HG03354 (cell line): ENCODE measurements at regions not wholly inside any gene's neighbourhood (a gene's known extent, or its start where the extent isn't known, plus 50 kb on each side); places are given as distances from the start of the nearest gene placed in this dataset.
A peak's percentile ranks its signal among the peaks of the same experiment; 100 is the strongest.
"Not testable (repeated sequence)": the region's sequence is repeated elsewhere in the genome, so short reads cannot be mapped to it uniquely, and the experiment has no call there.

Source experiments
- ATAC-seq: cut with Tn5 transposase; IDR thresholded peaks from one replicate; pipeline ENCODE4 v1.9.1; 2021; ENCODE audit warnings: mild to moderate bottlenecking; ENCODE audit not compliant: unreplicated experiment, poor library complexity, severe bottlenecking

DNA sequence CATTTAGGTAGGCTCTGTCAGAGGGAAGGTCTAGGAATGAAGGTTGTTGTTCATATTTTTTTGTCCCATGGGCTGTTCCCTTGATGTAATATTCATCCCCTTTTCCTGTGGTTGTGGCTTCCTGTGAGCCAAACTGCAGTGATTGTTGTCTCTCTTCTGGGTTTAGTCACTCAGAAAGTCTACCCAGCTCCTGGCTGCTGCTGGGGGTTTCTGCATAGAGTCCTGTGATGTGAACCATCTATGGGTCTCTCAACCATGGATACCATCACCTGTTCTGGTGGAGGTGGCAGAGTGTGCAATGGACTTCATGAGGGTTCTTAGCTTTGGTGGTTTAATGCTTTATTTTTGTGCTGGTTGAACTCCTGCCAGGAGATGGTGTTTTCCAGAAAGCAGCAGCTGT is 122.8 kb downstream of the ZC4H2 start:
- no peak for ATAC-seq

DNA sequence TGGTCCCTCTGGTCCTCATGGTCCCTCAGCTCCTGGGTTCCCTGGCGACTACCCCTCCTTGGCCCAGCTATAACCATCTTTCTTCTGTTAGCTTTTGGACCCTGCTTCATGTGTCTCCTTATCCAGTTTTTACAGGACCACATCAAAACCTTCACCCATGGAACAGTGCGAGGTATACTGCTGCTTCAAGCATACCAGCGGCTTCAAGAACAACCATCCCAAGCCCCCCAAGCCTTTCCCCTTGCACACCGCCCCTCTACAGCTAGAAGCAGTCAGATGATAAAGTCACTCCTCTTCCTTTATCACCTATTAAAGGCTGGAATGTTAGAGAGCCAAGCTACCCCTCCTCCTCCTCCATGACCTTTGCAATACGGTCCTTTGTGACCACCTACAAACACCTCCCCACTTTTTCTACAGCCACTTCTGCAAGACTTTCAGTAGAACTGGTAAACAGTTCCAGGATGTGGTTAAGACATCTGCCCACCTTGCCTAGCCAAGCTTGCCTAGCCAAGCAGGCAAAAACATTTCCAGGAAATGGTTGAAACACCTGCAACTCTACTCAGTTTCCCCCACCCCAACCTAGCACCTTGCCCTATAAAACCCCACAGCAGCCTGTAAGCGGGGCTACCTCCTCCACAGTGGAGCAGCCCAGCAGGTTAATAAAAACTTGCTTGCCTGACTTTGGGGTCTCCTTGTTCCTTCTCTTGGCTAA is 125.7 kb downstream of the ZC4H2 start:
- peak; percentile 66 for ATAC-seq

DNA sequence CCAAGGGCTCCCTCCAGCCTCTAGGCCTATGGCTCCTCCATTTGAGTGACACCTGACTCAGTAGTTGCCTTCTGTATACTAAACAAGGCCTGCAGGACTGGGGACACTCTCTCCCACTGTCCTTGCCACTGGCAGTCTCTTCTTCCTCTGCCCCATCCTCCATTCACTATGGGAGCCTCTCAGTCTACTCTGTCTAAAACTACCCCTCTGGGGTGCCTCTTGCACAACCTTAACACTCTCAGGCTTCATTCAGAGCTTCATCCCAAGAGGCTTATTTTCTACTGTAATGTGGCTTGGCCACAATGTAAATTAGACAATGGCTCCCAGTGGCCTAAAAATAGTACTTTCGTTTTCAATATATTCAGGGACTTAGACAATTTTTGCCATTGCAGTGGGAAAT is 133.0 kb downstream of the ZC4H2 start:
- ATAC-seq = no peak

DNA sequence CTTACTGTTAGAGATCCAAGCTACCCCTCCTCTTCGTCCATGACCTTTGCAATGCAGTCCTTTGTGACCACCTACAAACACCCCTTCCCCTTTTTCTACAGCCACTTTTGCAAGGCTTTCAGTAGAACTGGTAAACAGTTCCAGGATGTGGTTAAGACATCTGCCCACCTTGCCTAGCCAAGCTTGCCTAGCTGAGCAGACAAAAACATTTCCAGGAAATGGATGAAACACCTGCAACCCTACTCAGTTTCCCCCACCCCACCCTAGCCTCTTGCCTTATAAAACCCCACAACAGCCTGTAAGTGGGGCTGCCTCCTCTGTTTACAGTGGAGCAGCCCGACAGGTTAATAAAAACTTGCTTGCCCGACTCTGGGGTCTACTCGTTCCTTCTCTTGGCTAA is 133.8 kb downstream of the ZC4H2 start:
- ATAC-seq = peak; percentile 85

DNA sequence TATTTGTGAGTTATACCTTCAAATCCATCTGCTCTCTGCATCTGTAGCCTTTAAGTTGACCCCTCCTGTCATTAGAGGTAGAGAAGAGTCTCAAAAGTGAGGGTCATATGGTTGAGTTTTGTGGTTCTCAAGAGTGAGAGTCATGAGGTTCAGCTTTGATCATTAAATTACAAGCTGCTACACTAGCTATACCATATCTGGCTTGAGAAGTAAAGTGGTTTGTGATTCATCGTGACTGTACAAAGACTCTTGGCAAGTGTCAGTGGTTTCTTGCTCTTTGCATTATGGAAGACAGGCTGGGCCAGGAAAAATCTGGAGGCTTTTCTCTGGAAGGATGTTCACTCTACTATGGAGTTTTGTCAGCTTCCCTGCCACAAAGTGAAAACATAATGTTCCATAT is 170.6 kb downstream of the ZC4H2 start:
- no peak for ATAC-seq

DNA sequence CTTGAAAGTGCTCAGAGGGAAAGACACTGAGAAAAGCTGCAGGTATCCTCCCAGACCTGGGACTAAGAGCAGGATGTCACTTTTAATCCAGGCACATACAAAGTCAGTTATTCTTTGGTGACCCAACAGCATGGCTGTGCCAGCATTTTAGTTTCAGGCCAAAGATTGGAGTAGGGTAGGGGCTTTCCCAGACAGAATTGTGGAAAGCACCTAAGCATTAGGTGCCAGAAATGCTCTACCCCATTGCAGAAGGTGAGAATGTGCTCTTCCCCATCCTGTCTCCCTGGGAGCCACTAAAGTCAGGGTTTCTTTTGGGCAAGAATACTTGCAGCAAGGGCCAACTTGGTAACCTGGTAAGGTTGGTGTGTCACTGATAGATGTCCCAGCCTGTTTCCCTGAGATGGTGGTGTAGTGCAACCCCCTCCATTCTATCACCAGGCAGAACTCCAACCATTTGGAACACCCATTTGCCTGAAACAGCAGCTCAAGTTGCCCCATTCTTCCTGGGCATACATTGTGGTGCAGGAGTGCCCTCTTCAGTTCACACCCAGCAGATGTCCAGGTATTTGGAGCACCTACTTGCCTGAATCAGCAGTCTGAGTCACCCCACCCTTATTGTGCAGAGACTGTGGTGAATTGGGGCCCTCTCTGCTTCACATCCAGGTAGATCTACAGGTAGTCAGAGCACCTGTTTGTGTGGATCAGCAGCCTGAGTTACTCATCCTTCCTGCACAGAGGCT is 183.5 kb downstream of the ZC4H2 start:
- no peak for ATAC-seq

DNA sequence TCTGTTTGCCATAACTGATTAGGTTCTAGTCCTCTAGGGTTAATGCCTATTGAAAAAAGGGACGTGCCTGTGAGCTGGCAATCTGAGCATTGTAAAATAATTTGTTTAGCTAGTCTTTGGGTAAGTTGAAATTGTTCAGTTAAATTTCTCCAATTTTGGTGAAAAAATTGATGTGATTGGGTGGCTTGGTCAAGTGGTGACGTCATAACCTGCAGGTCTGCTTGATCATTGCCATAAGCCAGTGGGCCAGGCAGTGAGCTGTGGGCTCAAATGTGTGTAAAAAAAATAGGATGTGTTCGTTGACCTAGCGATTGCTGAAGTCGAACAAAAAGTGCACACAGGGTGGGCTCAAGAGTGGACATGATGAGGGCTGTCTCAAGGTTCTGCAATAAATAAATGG is 193.3 kb downstream of the ZC4H2 start:
- ATAC-seq = no peak

DNA sequence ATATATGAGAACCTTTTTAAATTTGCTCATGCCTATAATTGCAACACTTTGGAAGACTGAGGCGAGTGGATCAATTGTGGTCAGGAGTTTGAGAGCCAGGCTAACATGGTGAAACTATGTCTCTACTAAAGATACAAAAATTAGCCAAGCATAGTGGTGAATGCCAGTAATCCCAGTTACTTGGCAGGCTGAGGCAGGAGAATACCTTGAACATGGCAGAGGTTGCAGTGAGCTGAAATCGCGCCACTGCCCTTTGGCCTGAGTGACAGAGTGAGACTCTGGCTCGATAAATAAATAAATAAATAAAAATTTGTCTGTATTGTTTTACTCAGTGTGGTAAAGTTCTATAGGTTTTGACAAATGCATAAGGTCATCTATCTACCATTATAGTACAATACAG is 218.2 kb downstream of the ZC4H2 start:
- ATAC-seq = no peak

DNA sequence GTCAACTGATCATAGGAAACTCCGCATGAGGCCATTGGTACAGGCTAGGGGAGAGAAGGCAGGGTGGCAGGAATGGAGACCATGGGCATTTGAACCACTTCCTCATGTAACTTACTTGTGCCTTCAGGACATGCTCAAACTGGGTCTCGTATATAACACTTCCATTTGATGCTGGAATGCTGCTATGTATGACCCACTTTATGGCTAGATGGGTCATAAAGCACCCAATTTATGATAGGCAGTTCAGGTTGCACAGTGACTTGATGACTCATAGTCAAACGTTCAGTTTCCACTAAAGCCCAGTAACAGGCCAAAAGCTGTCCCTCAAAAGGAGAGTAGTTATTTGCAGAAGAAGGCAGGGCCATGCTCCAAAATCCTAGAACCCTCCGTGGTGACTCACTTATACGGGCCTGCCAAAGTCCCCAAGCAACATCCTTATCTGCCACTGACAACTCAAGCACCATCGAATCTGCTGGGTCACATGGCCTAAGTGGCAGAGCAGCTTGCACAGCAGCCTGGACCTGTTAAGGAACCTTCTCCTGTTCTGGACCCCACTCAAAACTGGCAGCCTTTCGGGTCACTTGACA is 236.4 kb downstream of the ZC4H2 start:
- ATAC-seq = no peak

DNA sequence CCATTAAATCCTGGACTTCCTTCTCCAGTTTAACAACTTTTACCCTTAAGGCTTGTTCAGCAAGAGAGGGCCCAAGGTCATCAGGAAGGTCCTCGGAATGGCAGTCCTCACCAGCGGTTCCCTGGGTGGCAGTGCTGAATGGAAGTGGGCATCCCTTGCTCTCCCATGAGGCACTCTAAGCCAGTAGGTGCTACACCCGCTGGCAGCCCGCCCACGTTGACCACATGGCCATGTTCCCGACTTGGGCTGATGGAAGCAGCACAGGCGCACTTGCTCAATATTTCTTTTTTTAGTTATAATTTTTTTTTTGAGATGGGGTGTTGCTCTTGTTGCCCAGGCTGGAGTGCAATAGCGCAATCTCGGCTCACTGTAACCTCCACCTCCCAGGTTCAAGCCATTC is 277.9 kb downstream of the ZC4H2 start:
- no peak for ATAC-seq

DNA sequence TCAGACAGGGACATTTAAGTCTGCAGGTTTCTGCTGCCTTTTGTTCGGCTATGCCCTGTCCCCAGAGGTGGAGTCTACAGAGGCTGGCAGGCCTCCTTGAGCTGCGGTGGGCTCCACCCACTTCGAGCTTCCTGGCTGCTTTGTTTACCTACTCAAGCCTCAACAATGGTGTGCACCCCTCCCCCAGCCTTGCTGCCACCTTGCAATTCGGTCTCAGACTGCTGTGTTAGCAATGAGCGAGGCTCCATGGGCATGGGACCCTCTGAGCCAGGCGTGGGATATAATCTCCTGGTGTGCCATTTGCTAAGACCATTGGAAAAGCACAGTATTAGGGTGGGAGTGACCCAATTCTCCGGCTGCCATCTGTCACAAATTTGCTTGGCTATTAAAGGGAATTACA is 280.9 kb downstream of the ZC4H2 start:
- not testable (repeated sequence) for ATAC-seq

DNA sequence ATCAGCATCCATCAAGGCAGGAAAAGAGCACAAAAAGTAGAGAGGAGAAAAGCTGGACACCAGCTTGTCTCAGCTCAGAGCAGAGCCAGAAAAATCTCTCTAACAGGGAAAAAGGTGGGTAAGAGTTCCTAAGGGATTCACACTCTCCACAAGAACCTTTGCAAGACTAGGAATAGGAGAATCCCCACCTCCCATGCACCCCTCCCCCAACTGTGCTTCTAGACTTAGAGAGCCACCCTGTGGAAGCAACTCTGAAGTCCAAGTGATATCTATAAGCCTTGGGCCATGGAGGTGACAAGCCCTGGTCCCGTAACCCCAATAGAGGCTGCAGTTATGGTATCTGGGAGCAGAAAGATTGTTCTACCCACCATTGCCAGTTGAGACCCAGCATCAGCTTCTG is 267.6 kb upstream of the MTMR8 start:
- no peak for ATAC-seq

DNA sequence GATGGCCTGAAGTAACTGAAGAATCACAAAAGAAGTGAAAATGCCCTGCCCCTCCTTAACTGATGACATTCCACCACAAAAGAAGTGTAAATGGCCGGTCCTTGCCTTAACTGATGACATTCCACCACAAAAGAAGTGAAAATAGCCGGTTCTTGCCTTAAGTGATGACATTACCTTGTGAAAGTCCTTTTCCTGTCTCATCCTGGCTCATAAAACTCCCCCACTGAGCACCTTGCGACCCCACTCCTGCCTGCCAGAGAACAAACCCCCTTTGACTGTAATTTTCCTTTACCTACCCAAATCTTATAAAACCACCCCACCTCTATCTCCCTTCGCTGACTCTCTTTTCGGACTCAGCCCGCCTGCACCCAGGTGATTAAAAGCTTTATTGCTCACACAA is 262.0 kb upstream of the MTMR8 start:
- ATAC-seq = not testable (repeated sequence)

DNA sequence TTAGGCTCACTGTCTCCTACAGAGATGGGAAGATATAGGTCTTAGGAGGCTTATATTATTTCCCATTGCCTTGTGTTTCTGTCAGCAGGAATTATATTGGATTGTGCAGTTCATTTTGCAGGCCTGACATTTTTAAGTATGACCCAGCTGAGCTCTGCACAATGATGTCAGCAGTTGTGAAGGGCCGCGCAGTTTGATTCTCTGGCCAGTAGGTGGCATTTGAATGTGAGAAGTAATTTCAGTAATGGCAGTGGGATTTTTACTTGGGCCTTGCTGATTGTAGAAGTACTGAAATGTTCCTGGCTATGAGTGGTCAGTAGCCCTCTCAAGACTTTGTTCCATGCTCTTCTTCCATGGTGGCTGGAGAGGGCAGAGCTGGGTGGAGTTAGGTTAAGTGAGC is 247.2 kb upstream of the MTMR8 start:
- ATAC-seq = no peak
